HCT116 (cell line): ENCODE measurements at regions not wholly inside any gene's neighbourhood (a gene's known extent, or its start where the extent isn't known, plus 50 kb on each side); places are given as distances from the start of the nearest gene placed in this dataset.

Source experiments
- ATAC-seq: fragments of 200-7000 bp; cut with Tn5 transposase; 2 replicates; pipeline ENCODE4 v1.9.1; 2020; ENCODE audit warnings: mild to moderate bottlenecking, moderate library complexity
- BruUV-seq: library from RNA; stranded (reverse); fragments of 400-500 nt; replicated peaks from 2 replicates; lab custom pipeline; 2021; lab: Mats Ljungman, UMichigan
- CTCF ChIA-PET: fragments of 300-600 bp; sonication (Branson Sonifier 250); formaldehyde crosslinking; loops from one replicate; lab custom pipeline; 2021; ENCODE audit warnings: antibody characterized with exemption; lab: Charles Lee
- POLR2A ChIA-PET: fragments of 300-600, 350-600 bp; sonication (Branson Sonifier 250); formaldehyde crosslinking; loops from one replicate; lab custom pipeline; 2021; ENCODE audit warnings: antibody characterized with exemption; lab: Charles Lee
- RAD21 ChIA-PET, 2 experiments: fragments of 300-600 bp; sonication (Branson Sonifier 250); formaldehyde crosslinking; loops; one replicate each; lab custom pipeline; 2023; ENCODE audit warnings: low total read pairs in 2 of 2; ENCODE audit not compliant: uncharacterized antibody in 2 of 2, unreplicated experiment in 2 of 2, low non-redundant PET in 1 of 2; lab: Charles Lee
- DNase-seq: peaks from one replicate; pipeline ENCODE4 v3.0.0-alpha.2; 2010; ENCODE audit warnings: low read depth, low spot score
- H2AFZ ChIP-seq: fragments of 200-600 bp; shearing (Covaris generic), sonication (generic); 2 replicates; pipeline ENCODE4 v1.6.1; 2017; ENCODE audit warnings: low read depth, mixed run types, mixed read lengths, antibody characterized with exemption, low read length; ENCODE audit not compliant: poor library complexity, severe bottlenecking
- H3K27ac ChIP-seq: 2 replicates; pipeline ENCODE4 v1.5.1; 2012; ENCODE audit warnings: low read depth, low read length
- H3K27me3 ChIP-seq: fragments of 200-600 bp; sonication (generic); 2 replicates; pipeline ENCODE4 v1.6.1; 2016; ENCODE audit warnings: mixed run types, low read length, mixed read lengths; ENCODE audit not compliant: insufficient read depth
- H3K36me3 ChIP-seq, 2 experiments: fragments of 200-500 bp in 1 of 2; fragments of 200-600 bp in 1 of 2; sonication (Bioruptor generic) in 1 of 2; sonication (generic) in 1 of 2; 2 replicates each; pipeline versions ENCODE4 v1.5.1 to v1.6.1; 2014 to 2016; ENCODE audit warnings: low read length in 2 of 2, inconsistent platforms in 1 of 2, mixed read lengths in 1 of 2, mixed run types in 1 of 2; ENCODE audit not compliant: insufficient read depth in 2 of 2, control insufficient read depth in 1 of 2
- H3K4me1 ChIP-seq, 2 experiments: fragments of 200-600 bp in 1 of 2; sonication (generic) in 1 of 2; 2 replicates each; pipeline versions ENCODE4 v1.5.1 to v1.6.1; 2012 to 2017; ENCODE audit warnings: low read length in 2 of 2, inconsistent platforms in 1 of 2, mild to moderate bottlenecking in 1 of 2, mixed read lengths in 1 of 2, mixed run types in 1 of 2, moderate library complexity in 1 of 2; ENCODE audit not compliant: insufficient read depth in 2 of 2, control insufficient read depth in 1 of 2
- H3K4me2 ChIP-seq: fragments of 200-600 bp; sonication (generic); 2 replicates; pipeline ENCODE4 v1.6.1; 2017; ENCODE audit warnings: mixed run types, low read length, mixed read lengths
- H3K4me3 ChIP-seq, 2 experiments: fragments of 200-600 bp in 1 of 2; sonication (generic) in 1 of 2; replicated peaks in 1 of 2; 2 replicates each; pipeline ENCODE4 v1.5.1; 2011 to 2016; ENCODE audit warnings: low read length in 2 of 2, control low read depth in 1 of 2, low read depth in 1 of 2, mild to moderate bottlenecking in 1 of 2, mixed read lengths in 1 of 2, mixed run types in 1 of 2
- H3K79me2 ChIP-seq: fragments of 200-600 bp; sonication (generic); 2 replicates; pipeline ENCODE4 v1.6.1; 2017; ENCODE audit warnings: mild to moderate bottlenecking, mixed run types, low read length, moderate library complexity, mixed read lengths; ENCODE audit not compliant: insufficient read depth
- H3K9ac ChIP-seq: fragments of 200-600 bp; sonication (generic); 2 replicates; pipeline ENCODE4 v1.6.1; 2016; ENCODE audit warnings: low read length, mixed read lengths
- H3K9me2 ChIP-seq: fragments of 200-600 bp; sonication (generic), shearing (Covaris generic); 2 replicates; pipeline ENCODE4 v1.6.1; 2017; ENCODE audit warnings: mixed run types, mild to moderate bottlenecking, moderate library complexity; ENCODE audit not compliant: insufficient read depth
- H3K9me3 ChIP-seq, 2 experiments: fragments of 200-500 bp in 1 of 2; fragments of 200-600 bp in 1 of 2; sonication (Bioruptor generic) in 1 of 2; sonication (generic) in 1 of 2; 2 replicates each; pipeline ENCODE4 v1.6.1; 2014 to 2017; ENCODE audit warnings: low read length in 2 of 2, mixed read lengths in 2 of 2, inconsistent platforms in 1 of 2, low read depth in 1 of 2, mild to moderate bottlenecking in 1 of 2, mixed run types in 1 of 2, moderate library complexity in 1 of 2; ENCODE audit not compliant: control insufficient read depth in 1 of 2, insufficient read depth in 1 of 2
- H4K20me1 ChIP-seq: fragments of 200-600 bp; sonication (generic), shearing (Covaris generic); 2 replicates; pipeline ENCODE4 v1.6.1; 2017; ENCODE audit warnings: mixed run types, mild to moderate bottlenecking, moderate library complexity; ENCODE audit not compliant: insufficient read depth
- CTCF ChIP-seq, 3 experiments: fragments of 200-600 bp in 1 of 3; sonication (generic) in 1 of 3; IDR thresholded peaks in 2 of 3; conservative IDR thresholded peaks in 1 of 3; 2 replicates each; pipeline ENCODE4 v1.5.1; 2012 to 2017; ENCODE audit warnings: low read depth in 2 of 3, low read length in 2 of 3, antibody characterized with exemption in 1 of 3, borderline replicate concordance in 1 of 3, control low read depth in 1 of 3, mild to moderate bottlenecking in 1 of 3, mixed read lengths in 1 of 3, mixed run types in 1 of 3, moderate library complexity in 1 of 3; ENCODE audit not compliant: insufficient read depth in 1 of 3
- EGR1 ChIP-seq: IDR thresholded peaks from 2 replicates; pipeline ENCODE4 v1.6.1; 2012; ENCODE audit warnings: low read depth
- EZH2phosphoT487 ChIP-seq: fragments of 200-600 bp; IDR thresholded peaks from 2 replicates; pipeline ENCODE4 v1.6.1; 2018; ENCODE audit warnings: antibody characterized with exemption, borderline replicate concordance
- JUND ChIP-seq: IDR thresholded peaks from 2 replicates; pipeline ENCODE4 v1.6.1; 2012
- SP1 ChIP-seq: IDR thresholded peaks from 2 replicates; pipeline ENCODE4 v1.6.1; 2012; ENCODE audit warnings: low read depth
- YY1 ChIP-seq: IDR thresholded peaks from 2 replicates; pipeline ENCODE4 v1.6.1; 2011; ENCODE audit warnings: low read length, low read depth, moderate library complexity, mild to moderate bottlenecking; ENCODE audit not compliant: insufficient replicate concordance; ENCODE audit errors: extremely low read depth
- ZNF274 ChIP-seq: fragments of 200-500 bp; sonication (Bioruptor generic); IDR thresholded peaks from 2 replicates; pipeline ENCODE4 v1.6.1; 2014; ENCODE audit warnings: mild to moderate bottlenecking, low read depth, low read length, inconsistent platforms
- intact Hi-C: fragments of 100-400 bp; cut with micrococcal nuclease; formaldehyde crosslinking; loops from 2 replicates; pipeline ENCODE4 v1.10.0; 2022

GRCh38 chr10:62652114-62652513 lies 152.4 kb upstream of the ADO start:
- Histone ChIP-seq H3K9me2 (no peaks in the 10 kb centered on the region), H3K27me3 (no peaks in the 10 kb centered on the region), H3K4me1 (no peaks in the 10 kb centered on the region), H3K79me2 (no peaks in the 10 kb centered on the region), H3K9ac (no peak overlapping the region), H3K27ac (no peak overlapping the region), H4K20me1 (no peaks in the 10 kb centered on the region)
- BruUV-seq = no TSS peak
- ChIA-PET RAD21 (no interaction called here), CTCF (no interaction called here)
- intact Hi-C loops = no loop called here
- ATAC-seq = no peak
- TF ChIP-seq ZNF274 (no peak), EGR1 (no peak), CTCF (IDR thresholded peaks at IDR 0.05 in 2 of 3, conservative IDR thresholded peaks at IDR 0.05 in 1 of 3; ENCODE audit: borderline replicate concordance in 1 of 3, insufficient read depth in 1 of 3, low read depth in 2 of 3, low read length in 2 of 3) (no peak)
- TF ChIP-seq, all 23 proteins: peak for 0
- Histone ChIP-seq H2AFZ (no peak overlapping the region), H3K36me3 (no peaks in the 10 kb centered on the region), H3K9me3 (no peaks in the 10 kb centered on the region), H3K4me2 (no peak overlapping the region), H3K4me3 (no peak overlapping the region)
- POLR2A ChIA-PET = no interaction called here
- DNase-seq = no peak

- POLR2A ChIA-PET = no interaction called here
- H3K27me3 ChIP-seq = no peaks in the 10 kb centered on the region
- intact Hi-C loops = no loop called here
- RAD21 ChIA-PET = no interaction called here
- no peaks in the 10 kb centered on the region for H3K9me3 ChIP-seq
- H3K79me2 ChIP-seq = no peaks in the 10 kb centered on the region
- no TSS peak for BruUV-seq
- no peak for TF ChIP-seq YY1
- TF ChIP-seq EGR1 = no peak
- TF ChIP-seq SP1 = no peak
- no peak for TF ChIP-seq EZH2phosphoT487
- no peak for TF ChIP-seq JUND
- no peak for TF ChIP-seq CTCF (IDR thresholded peaks at IDR 0.05 in 2 of 3, conservative IDR thresholded peaks at IDR 0.05 in 1 of 3; ENCODE audit: borderline replicate concordance in 1 of 3, insufficient read depth in 1 of 3, low read depth in 2 of 3, low read length in 2 of 3)
- H3K4me1 ChIP-seq = no peaks in the 10 kb centered on the region
- no peak overlapping the region for H3K9ac ChIP-seq
- H3K4me3 ChIP-seq = no peak overlapping the region
- no peaks in the 10 kb centered on the region for H4K20me1 ChIP-seq
- H3K36me3 ChIP-seq = no peaks in the 10 kb centered on the region
- DNase-seq (no peak), ATAC-seq (no peak)
- no peak overlapping the region for H3K4me2 ChIP-seq
- no peaks in the 10 kb centered on the region for H3K9me2 ChIP-seq
- no peak overlapping the region for H2AFZ ChIP-seq
- no peak overlapping the region for H3K27ac ChIP-seq
- CTCF ChIA-PET = no interaction called here
Observed at GRCh38 chr10:62652564-62652963, 152.0 kb upstream of the ADO start.
